ENCODE measurements at regions not wholly inside any gene's neighbourhood (a gene's known extent, or its start where the extent isn't known, plus 50 kb on each side); places are given as distances from the start of the nearest gene placed in this dataset.

GRCh38 chr13:40179445-40180281 lies 486.8 kb downstream of the FOXO1 start:
- no peak for TF ChIP-seq CTCF (IDR thresholded peaks at IDR 0.05)
- Histone ChIP-seq H3K4me1 (ENCODE audit: control insufficient read depth in 1 of 2, insufficient read depth in 1 of 2, low read depth in 1 of 2, low read length in 1 of 2) (no peaks in the 10 kb centered on the region), H3K36me3 (no peaks in the 10 kb centered on the region), H3K4me3 (ENCODE audit: low read depth in 1 of 2, low read length in 1 of 2) (no peak overlapping the region), H3K27ac (no peak overlapping the region), H3K27me3 (peaks cover 3% of the 10 kb centered on the region), H3K9me3 (no peaks in the 10 kb centered on the region)

DNA sequence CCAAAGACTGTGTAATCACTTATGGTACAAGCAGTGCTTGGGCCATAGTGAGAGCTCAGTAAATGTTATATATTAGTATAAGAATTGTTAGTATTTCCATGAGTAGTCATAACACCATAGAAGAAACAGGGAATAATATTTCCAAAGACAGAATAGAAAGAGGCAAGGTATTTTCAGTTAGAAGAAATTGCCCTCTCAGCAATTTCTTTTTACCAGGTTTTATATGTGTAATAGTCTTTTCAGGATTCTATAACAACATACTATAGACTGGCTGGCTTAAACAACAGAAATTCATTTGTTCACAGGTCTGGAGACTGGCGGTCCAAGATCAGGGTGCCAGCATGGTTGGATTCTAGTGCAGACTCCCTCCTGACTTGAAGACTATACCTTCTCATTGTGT lies 485.7 kb downstream of the FOXO1 start:
- no peak overlapping the region for H3K27ac ChIP-seq

DNA sequence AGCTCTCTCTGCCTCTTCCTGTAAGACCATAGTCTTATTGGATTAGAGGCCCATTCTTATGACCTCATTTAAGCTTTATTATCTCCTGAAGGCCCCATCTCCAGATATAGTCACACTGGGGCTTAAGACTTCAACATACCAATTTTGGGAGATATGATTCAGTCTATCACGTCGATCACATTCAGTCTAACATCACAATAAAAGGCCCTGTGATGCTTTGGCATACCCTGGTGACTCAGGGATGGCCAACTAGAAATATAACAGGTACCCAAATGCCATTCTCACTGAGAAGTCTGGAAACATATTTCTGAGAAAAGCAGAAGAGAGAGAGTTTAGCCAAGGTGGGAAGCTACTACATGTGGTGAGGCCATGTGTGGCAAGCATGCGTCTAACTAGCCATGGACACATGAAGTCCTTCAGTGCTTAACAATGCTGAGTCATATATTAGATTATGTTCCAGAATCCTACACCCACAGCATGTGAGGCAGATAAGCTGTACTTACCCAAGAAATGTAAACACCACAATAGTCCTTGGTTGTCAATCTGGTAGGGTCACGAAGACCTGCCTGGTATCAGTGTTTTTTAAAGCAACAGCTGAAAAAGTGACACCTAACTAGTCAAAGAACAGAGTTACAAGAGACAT lies 485.1 kb downstream of the FOXO1 start:
- no peaks in the 10 kb centered on the region for H3K4me1 ChIP-seq (ENCODE audit: control insufficient read depth in 1 of 2, insufficient read depth in 1 of 2, low read depth in 1 of 2, low read length in 1 of 2)
- H3K27me3 ChIP-seq: no peaks in the 10 kb centered on the region
- H3K36me3 ChIP-seq: no peaks in the 10 kb centered on the region
- no peak overlapping the region for H3K27ac ChIP-seq
- TF ChIP-seq CTCF (IDR thresholded peaks at IDR 0.05): no peak
- H3K4me3 ChIP-seq (ENCODE audit: low read depth in 1 of 2, low read length in 1 of 2): no peak overlapping the region
- H3K9me3 ChIP-seq: no peaks in the 10 kb centered on the region

More for the DNA sequence above, 485.7 kb downstream of the FOXO1 start:
- Histone ChIP-seq H3K9me3 (no peaks in the 10 kb centered on the region), H3K36me3 (no peaks in the 10 kb centered on the region), H3K27me3 (no peaks in the 10 kb centered on the region), H3K4me3 (ENCODE audit: low read depth in 1 of 2, low read length in 1 of 2) (no peak overlapping the region), H3K4me1 (ENCODE audit: control insufficient read depth in 1 of 2, insufficient read depth in 1 of 2, low read depth in 1 of 2, low read length in 1 of 2) (no peaks in the 10 kb centered on the region)
- TF ChIP-seq CTCF (IDR thresholded peaks at IDR 0.05): no peak

DNA sequence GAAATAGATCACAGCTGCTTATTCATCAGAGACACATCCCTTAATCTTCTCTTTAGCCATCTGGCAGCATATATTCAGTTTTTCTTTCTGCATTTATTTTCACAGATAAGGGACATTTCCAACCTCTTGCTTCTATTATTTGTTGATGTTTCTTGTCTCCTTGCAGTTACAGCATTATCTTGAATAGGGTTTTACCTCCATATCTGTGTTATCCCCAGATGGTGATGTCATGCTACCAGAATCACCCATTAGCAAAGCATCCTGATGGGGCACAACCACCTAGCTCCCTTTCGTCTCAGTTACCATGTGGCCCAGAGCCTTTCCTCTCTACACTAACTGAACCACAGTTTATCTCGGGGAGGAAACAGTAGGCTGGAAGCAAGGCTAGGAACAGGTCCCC lies 483.9 kb downstream of the FOXO1 start:
- H3K36me3 ChIP-seq: no peaks in the 10 kb centered on the region
- H3K27me3 ChIP-seq: no peaks in the 10 kb centered on the region
- H3K4me1 ChIP-seq (ENCODE audit: control insufficient read depth in 1 of 2, insufficient read depth in 1 of 2, low read depth in 1 of 2, low read length in 1 of 2): no peaks in the 10 kb centered on the region
- no peaks in the 10 kb centered on the region for H3K9me3 ChIP-seq
- H3K27ac ChIP-seq: no peak overlapping the region
- TF ChIP-seq CTCF (IDR thresholded peaks at IDR 0.05): no peak
- no peak overlapping the region for H3K4me3 ChIP-seq (ENCODE audit: low read depth in 1 of 2, low read length in 1 of 2)

DNA sequence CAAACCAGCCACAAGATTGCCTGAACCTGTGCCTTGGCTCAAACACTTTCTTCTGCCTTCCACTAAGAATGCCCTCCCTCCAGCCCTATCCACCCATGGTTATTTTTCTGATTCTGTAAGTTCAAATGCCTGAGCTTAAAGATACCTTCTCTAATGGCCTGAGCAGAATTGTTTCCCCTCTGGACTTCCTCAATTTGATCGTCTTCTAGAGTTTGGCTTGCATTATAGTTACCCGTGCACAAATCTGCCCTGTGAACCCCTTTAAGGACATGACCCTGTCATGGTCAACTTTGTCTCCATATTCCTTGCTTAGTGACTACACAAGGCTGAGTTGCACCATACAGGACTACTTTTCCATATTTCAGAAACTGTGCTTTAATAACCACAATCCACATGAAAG lies 481.0 kb downstream of the FOXO1 start:
- Histone ChIP-seq H3K27me3 (no peaks in the 10 kb centered on the region), H3K4me1 (ENCODE audit: control insufficient read depth in 1 of 2, insufficient read depth in 1 of 2, low read depth in 1 of 2, low read length in 1 of 2) (no peaks in the 10 kb centered on the region)

More for the DNA sequence above, 481.0 kb downstream of the FOXO1 start:
- no peak for TF ChIP-seq CTCF (IDR thresholded peaks at IDR 0.05)
- Histone ChIP-seq H3K9me3 (no peaks in the 10 kb centered on the region), H3K36me3 (no peaks in the 10 kb centered on the region), H3K4me3 (ENCODE audit: low read depth in 1 of 2, low read length in 1 of 2) (no peak overlapping the region), H3K27ac (no peak overlapping the region)
